Activated CD4-positive, alpha-beta T cell treated with anti-CD3 and anti-CD28 coated beads for 24 hours (primary cell): ENCODE measurements at regions not wholly inside any gene's neighbourhood (a gene's known extent, or its start where the extent isn't known, plus 50 kb on each side); places are given as distances from the start of the nearest gene placed in this dataset.
"Not testable (repeated sequence)": the region's sequence is repeated elsewhere in the genome, so short reads cannot be mapped to it uniquely, and the experiment has no call there.

Experiments used
- DNase-seq, 2 donors: peaks; one replicate each; pipeline ENCODE4 v3.0.0-alpha.2; 2020; ENCODE audit warnings: low read depth in 2 of 2

DNA sequence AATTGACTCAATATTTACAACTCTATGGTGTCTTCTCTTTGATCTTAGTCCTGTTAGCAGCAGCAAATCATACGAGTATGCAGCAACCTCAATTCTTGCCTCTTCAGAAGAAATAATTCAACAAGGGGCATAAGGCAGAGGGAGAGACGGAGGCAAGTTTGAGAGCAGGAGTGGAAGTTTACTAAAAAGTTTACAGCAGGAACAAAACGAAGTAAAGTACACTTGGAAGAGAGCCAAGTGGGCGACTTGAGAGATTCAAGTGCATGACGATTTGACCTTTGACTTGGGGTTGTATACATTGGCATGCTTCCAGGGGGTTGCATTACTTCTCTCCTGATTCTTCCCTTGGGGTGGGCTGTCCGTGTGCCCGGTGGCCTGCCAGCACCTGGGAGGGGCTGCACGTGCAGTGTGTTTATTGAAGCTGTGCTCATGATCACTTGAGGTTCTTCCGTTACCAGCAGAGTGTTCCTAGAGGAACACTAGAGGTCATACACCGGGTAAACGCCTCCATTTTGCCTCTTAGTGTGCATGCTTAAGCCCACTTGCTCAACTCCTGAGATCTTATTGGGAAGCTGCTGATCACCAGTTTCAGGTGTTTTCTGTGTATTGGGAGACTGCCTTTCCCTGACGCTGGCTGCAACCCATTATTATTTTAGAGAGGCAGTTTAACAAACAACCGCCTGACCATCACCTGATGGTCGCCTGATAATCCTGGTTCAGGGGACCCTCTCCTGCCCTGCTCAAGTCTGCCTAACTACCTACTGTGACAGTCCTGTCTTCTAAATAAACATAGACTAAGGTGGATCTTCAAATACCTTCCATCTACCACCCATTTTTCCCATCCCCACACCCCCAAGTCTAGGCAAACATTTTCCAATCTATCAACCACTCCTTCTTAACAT lies 172.4 kb upstream of the MYLIP start:
- DNase-seq: no peak

GRCh38 chr6:15955484-15955883 lies 173.4 kb upstream of the MYLIP start:
- DNase-seq: no peak

- DNase-seq: no peak
Measured at GRCh38 chr6:15953152-15953880, 175.6 kb upstream of the MYLIP start.

DNA sequence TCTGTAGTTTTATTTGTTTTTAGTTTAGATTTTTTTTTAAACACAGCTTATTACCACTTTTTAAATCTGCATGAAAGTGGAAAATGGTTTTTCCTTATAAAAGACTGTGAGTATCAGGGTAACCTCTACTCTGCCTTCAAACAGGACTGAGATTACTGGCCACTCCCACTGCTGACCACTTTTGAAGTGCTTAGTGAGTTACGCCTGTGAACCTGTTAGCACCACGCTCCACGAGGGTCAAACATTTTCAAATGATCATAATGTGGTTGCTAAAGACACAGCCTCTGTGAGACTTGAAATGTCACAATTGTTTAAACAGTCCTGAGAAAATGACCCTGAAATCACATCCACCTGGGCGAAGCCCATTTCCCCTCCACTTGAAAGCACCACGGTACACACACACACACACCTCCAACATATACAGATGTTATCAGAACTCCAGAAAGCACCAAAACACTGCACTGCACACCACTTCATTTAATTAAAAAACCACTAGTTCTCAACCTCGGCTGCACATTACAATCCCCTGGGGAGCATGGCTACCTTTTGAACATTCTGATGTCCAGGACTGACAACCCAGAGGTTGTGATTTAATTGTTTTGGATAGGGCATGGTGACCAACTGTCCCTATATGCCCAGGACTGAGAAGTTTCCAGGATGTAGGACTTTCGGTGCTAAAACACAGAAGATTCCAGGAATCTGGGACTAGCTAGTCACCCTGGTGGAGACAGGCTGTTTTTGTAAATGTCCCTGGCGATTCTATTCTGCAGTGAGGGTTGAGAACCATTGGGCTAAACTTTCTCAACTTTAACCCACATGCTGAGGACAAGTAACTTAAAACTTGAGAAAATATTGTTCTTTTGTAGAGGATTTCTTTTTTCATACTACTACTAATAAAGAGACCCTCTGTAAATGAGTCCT lies 176.4 kb upstream of the MYLIP start:
- DNase-seq: no peak

DNA sequence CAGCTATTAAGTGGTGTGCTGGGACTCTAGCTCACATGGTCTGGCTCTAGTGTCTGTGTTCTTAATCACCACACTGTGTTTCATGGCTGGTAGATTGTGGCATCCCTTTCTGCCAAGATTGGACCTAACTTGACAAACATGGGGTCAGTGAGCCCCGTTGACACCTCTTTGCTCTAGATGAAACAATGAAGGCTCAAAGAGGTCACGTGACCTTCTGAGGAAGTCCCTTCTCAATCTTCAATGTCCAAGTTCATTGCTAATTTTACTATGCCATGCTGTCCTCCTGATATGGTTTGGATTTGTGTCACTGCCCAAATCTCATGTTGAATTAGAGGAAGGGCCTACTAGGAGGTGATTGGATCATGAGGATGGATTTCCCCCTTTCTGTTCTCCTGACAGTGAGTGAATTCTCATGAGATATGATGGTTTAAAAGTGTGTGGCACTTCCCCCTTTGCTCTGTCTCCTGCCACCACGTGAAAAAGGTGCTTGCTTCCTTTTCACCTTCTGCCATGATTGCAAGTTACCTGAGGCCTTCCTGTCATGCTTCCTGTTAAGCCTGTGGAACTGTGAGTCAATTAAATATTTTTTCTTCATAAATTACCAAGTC lies 177.8 kb upstream of the MYLIP start:
- no peak for DNase-seq

DNA sequence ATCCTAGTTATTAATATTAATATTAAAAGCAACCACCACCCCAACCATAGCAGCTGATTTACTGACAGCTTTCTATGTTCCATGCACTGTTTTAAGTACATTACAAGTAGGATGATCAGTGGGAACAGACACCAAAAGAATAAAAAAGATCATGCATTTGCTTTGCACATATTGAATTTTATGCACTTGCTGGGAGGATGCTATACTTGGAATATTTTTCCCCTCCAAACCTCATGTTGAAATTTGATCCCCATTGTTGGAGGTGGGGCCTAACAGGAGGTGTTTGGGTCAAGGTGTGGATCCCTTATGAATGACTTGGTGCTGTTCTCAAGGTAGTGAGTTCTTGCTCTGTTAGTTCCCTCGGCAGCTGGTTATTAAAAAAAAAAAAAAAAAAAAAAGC lies 178.9 kb upstream of the MYLIP start:
- DNase-seq: no peak

- no peak for DNase-seq
Measured at GRCh38 chr6:15948930-15949900, 179.7 kb upstream of the MYLIP start.

DNA sequence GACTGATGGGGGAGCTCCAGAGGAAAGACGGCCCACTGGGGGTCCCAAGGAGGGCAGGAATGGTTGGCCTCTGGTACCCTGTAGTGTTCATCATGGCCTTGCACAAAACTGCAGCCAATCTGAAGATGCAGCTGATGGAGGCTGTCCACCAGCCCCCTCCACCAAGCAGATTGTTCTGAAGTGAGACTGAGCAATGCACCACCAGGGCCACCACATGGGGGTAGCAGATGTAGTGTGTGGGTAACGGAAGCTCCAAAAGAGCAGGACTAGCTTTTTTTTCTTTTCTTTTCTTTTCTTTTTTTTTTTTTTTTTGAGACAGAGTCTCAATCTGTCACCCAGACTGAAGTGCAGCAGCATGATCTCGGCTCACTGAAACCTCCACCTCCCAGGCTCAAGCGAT lies 181.0 kb upstream of the MYLIP start:
- no peak for DNase-seq

DNA sequence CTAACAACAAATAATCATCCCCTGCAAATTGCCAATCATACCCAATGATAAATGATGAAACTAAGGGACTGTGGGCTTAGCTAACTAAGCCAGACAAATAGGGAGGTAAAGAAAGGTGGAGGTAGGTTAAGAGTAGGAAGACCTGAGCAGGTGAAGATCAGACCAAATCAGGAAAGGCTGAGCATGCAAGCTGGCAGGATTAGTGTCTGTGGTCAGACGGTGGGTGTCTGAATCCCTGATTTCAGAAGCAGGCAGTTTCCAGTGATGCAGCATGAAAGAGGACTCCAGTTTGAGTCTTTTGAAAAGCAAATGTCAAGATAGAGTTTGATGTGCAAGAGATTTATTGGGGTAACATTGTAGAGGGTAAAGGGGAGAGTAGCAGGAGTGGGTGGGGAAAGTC lies 181.4 kb upstream of the MYLIP start:
- DNase-seq: no peak

DNA sequence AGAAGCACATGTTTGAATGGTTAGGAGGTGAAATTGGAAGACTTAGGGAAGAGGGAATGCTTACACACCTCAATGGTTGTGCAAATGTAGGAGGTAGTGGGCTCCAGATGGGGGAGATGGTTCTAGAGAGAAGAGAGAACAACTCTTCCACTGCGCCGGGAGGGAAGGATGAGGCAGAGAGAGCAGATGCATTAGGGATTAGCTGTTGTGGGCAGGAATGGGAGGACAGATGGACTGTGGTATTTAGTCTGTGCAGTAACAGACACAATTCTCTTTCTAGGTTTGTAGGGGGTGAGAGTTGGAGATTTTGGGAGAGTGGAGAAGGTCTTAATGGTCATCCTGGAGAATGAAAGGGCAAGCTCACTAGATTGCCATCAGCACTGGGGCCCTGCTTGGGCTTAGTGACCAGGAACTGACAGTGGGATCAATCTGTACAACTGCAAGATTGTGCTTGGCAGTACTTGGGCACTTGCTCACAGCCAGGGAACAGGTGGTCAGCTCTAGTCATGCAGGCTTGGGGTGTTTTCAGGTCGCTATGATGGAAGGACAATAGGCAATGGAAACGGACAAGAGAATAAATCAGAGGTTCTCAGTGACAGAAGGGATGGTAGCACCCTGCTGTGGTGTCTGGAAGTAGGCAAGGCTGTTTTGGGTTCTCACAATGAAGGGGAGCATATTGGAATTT lies 182.0 kb upstream of the MYLIP start:
- DNase-seq: no peak

GRCh38 chr6:15945593-15946159 lies 183.2 kb upstream of the MYLIP start:
- DNase-seq: no peak

- no peak for DNase-seq
Measured at GRCh38 chr6:15943423-15943822, 185.5 kb upstream of the MYLIP start.

- DNase-seq: no peak
Measured at GRCh38 chr6:15941168-15941567, 187.7 kb upstream of the MYLIP start.

GRCh38 chr6:15938107-15938506 lies 190.8 kb upstream of the MYLIP start:
- DNase-seq: no peak

- DNase-seq: no peak
Measured at GRCh38 chr6:15937602-15938001, 191.3 kb upstream of the MYLIP start.

- DNase-seq: no peak
Measured at GRCh38 chr6:15936503-15936902, 192.4 kb upstream of the MYLIP start.

DNA sequence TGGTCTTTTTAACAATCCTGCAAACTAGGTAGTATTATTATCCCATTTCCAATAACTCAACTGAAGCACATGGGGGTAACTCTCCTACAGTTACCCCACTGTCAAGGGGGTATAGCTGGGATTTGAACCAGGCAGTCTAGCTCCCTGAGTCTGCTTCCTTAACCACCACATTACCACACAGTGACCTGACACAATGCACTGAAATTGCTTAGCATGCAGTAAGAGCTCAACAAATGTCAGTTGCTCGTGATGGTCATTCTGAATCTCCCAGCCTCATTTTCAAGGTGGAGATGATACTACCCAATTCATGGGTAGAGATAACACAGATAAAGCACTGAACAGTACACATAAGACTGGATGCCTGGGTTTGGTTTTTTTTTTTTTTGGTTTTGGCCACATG lies 193.2 kb upstream of the MYLIP start:
- DNase-seq: no peak

DNA sequence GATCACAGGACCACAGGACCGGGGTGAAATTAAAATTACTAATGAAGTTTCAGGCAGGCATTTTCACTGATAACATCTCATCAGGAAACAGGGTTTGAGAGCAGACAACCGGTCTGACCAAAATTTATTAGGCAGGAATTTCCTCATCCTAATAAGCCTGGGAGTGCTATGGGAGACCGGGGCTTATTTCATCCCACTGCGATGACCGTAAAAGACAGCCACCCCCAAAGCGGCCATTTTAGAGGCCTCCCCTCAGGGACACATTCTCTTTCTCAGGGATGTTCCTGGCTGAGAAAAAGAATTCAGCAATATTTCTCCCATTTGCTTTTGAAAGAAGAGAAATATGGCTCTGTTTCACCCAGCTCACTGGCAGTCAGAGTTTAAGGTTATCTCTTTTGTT lies 197.2 kb upstream of the MYLIP start:
- not testable (repeated sequence) for DNase-seq

DNA sequence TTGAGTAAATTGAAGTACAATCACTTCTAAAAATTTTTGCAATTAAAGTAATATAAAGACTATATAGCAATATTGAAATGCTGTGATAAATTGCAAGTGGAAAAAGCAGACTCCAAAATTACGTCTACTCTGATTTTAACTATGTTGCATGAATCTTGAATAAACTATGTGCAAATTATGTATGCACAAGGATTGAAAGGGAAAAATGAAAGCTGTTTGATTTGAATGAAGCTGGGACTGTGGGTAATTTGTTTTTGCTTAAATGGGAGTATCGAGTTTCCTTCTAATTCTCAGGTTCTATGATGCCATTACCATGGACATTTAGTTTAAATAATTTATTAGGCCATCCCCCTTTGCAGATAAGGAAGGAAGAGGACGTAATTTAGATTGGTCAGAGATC lies 198.7 kb upstream of the MYLIP start:
- no peak for DNase-seq

DNA sequence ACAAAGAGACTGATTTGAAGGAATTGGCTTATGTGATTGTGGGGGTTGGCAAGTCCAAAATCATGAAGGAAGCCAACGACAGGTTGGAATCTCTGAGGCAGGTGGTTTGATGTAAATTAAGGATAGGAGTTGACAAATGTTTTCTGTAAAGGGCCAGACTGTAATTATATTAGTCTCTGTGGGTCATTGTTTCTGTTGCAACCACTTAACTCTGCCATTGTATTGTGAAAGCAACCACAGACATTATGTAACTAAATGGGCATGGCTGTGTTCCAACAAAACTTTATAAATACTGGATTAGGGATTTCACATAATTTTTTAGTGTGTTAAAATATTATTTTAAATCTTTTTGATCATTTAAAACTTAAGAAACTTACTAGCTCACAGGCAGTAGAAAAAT lies 199.2 kb upstream of the MYLIP start:
- no peak for DNase-seq
